NOMO-1 treated with DMSO at 0.1 percent for 48 hours (cell line): ENCODE measurements at regions not wholly inside any gene's neighbourhood (a gene's known extent, or its start where the extent isn't known, plus 50 kb on each side); places are given as distances from the start of the nearest gene placed in this dataset.
"Not testable (repeated sequence)": the region's sequence is repeated elsewhere in the genome, so short reads cannot be mapped to it uniquely, and the experiment has no call there.

ENCODE experiments used
- DNase-seq: peaks from one replicate; lab custom pipeline; 2025; ENCODE audit not compliant: unreplicated experiment; lab: John Stamatoyannopoulos, UW

- DNase-seq, result no peak
Measured at GRCh38 chr4:164068392-164068791, 573.9 kb downstream of the TMA16 start.

- no peak for DNase-seq
Measured at GRCh38 chr4:164070625-164071024, 576.1 kb downstream of the TMA16 start.

DNA sequence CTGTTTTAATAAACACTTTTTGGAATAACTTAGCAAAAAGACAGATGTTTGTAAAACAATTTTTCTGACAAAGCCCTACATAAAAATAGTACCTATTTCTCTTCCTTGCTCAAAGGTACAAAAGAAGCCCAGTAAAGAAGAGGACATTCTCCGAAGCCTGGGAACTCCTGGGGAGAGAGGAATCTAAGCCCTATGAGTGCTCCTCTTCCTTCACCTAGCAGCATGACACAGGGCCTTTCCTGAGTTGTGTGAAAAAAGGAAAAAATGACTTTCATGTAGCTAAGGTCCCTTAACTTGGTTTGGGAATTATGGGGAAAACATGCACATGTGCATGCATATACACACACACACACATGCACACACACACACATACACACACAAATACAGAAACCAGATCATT, 586.9 kb downstream of the TMA16 start:
- no peak for DNase-seq

- no peak for DNase-seq
Measured at GRCh38 chr4:164081801-164082200, 587.3 kb downstream of the TMA16 start.

DNA sequence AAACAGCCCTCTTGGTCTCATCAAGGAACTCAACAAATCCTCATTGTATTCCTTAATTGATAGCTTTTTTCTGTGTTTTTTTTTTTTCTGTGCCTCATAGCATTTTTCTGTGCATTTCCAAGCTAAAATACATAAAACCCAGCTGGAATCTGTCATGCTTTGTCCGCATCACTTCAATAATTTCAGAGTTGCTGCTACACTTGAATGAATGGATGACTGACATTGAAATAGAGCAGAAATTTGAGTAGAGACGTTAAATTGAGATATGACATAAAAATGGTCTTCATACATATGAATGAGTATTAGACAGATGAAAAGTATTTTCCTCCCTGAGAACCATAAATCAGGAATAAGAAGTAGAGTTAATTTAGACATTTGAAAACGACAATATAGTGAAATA, 593.2 kb downstream of the TMA16 start:
- no peak for DNase-seq

DNA sequence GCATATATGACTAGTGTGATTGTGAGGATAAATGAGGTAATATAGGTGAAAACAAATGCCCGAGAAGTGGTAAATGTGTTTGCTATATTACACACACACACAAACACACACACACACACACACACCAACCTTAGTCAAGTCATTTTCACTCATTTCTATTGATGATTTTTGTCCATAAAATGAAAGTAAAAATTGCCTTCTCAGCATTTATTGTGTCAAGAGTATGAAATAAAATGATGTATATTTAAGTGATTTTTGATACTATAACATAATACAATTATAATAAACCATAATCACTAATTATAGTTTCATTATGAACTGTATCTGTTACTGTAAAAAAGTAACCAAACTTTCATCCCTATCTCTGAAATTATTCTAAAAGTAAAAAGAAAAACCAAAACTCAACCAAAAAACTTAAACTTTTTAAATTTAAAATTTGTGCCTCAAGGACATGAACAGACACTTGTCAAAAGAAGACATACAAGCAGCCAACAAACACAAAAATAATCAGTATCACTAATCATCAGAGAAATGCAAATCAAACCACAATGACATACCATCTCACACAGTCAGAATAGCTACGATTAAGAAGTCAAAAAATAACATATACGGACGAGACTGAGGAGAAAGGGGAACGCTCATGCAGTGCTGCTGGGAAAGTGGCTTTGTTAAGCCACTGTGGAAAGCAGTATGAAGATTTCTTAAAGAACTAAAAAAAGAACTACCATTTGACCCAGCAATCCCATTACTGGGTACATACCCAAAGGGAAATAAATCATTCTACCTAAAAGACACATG, 601.0 kb downstream of the TMA16 start:
- no peak for DNase-seq

GRCh38 chr4:164096766-164097518, 602.5 kb downstream of the TMA16 start:
- no peak for DNase-seq

DNA sequence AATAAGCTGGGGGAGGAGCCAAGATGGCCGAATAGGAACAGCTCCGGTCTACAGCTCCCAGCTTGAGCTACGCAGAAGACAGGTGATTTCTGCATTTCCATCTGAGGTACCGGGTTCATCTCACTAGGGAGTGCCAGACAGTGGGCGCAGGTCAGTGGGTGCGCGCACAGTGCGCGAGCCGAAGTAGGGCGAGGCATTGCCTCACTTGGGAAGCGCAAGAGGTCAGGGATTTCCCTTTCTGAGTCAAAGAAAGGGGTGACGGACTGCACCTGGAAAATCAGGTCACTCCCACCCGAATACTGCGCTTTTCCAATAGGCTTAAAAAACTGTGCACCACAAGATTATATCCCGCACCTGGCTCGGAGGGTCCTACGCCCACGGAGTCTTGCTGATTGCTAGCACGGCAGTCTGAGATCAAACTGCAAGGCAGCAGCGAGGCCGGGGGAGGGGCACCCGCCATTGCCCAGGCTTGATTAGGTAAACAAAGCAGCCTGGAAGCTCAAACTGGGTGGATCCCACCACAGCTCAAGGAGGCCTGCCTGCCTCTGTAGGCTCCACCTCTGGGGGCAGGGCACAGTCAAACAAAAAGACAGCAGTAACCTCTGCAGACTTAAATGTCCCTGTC, 606.4 kb downstream of the TMA16 start:
- DNase-seq, result not testable (repeated sequence)

- no peak for DNase-seq
Measured at GRCh38 chr4:164108971-164109370, 614.5 kb downstream of the TMA16 start.

DNA sequence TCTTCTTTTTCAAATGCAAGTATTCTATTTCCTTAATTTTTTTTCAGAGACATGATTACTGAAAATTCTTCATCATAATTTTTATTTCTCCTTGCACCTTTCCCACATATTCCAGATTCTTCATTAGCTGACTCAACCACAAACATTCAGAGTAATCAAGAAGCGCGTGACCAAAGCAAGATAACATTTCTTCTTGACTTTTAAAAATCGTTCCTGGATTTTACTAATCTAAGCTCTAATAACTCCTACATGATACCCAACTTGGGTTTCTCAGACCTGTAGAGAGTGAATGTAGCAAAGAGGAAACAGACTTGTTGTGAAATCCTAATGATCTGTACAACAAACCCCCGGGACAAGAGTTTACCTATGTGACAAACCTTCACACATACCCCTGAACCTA, 615.0 kb downstream of the TMA16 start:
- no peak for DNase-seq

- DNase-seq, result no peak
Measured at GRCh38 chr4:164115236-164115635, 620.7 kb downstream of the TMA16 start.

DNA sequence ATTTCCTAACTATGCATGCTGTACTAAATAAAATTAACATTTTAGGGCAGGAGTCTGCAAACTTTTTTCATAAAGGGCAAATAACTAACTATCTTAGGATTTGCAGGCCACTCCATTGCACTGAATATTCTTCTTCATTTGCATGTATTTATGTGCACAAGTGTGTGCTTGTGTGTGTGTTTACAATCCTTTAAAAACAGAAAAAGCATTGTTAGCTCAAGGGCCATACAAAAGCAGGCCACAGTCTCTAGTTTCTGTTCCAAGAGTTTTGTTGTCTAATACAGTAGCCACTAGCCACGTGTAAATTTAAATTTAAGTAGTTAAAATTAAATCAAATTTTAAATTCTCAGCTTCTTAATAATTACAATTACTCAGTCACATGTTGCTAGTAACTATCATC, 621.8 kb downstream of the TMA16 start:
- no peak for DNase-seq

DNA sequence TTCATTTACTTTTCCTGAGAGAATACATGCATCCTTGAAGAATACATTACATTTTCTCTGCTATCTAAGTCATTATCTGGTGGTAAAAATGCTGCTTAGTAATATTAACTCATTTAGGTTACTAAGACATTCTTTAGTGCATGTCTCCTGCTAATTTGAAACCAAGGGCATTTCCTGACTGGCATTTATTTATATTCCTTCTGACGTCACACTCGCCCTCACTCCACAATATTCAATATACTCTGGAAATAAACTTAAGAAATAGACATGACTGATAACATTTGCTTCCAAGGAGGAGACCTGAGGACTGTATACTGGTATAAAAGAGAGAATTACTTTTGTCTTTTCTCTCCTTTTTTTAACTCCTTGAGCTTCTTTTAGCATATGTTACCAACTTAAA, 619.5 kb upstream of the SMIM31 start:
- no peak for DNase-seq

DNA sequence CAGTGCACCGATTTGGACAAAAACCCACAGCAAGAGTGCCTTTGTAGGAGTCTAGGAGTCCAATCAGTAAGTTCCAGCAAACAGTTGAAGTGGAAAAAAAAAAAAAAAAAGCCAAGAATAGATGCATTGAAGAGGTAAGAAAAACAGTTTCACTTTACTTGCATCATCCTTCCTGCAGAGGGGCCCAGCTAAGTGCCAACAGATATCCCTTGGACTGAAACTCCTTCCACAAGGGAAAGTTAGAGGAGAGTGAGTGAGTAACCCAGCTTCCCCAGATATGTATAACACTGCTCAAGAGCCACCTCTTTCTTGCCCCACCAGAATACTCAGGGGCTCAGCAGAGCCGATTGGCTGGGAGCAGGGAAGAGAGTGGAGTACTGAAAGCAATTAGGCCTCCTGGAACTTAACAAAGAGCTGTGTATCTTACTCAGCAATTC, 617.7 kb upstream of the SMIM31 start:
- no peak for DNase-seq

DNA sequence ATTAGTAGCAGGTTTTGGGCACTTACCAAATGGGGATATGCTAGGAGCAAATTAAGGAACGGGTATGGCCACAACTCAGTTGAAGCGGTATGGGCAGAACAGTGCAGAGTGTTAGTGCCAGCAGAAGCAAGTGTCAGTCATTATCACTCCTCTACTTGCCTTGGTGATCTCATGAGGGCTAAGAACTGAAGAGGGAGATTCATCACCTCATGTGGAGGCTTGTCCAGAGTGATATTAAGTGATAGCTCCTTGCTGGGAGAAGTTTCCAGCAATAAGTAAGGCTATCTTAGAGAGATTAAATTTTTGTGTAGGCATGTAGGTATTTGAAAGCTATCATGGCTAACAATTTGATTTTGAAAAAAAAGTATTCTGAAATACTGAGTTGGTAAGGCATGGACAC, 615.4 kb upstream of the SMIM31 start:
- no peak for DNase-seq

- DNase-seq, result no peak
Measured at GRCh38 chr4:164139291-164139690, 614.6 kb upstream of the SMIM31 start.

DNA sequence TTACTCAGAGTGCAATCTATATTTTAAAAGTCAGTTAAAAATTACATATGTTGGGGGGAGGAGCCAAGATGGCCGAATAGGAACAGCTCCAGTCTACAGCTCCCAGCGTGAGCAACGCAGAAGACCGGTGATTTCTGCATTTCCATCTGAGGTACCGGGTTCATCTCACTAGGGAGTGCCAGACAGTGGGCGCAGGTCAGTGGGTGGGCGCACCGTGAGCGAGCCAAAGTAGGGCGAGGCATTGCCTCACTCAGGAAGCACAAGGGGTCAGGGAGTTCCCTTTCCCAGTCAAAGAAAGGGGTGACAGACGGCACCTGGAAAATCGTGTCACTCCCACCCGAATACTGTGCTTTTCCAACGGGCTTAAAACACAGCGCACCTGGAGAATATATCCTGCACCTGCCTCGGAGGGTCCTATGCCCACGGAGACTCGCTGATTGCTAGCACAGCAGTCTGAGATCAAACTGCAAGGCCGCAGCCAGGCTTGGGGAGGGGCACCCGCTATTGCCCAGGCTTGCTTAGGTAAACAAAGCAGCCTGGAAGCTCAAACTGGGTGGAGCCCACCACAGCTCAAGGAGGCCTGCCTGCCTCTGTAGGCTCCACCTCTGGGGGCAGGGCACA, 612.1 kb upstream of the SMIM31 start:
- DNase-seq, result not testable (repeated sequence)

GRCh38 chr4:164154416-164154815, 599.5 kb upstream of the SMIM31 start:
- DNase-seq, result no peak

- DNase-seq, result no peak
Measured at GRCh38 chr4:164169591-164169990, 584.3 kb upstream of the SMIM31 start.

DNA sequence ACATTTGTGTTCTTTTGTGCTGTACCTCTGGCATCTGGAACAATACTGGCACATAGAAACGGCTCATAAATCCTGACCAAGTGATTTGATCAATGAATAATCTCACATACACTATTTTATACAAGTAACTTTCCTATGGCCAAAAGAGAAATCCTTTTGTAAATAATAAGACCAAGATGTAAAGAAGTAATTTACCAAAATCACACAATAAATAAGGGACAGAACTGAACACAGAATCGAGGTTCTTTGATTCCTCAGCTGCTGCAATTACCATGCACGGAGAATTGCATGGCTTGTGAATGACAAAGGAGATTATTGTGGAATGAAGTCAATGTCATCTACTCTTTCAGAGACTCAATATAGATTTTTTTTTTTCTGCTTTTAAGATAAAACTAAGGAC, 576.8 kb upstream of the SMIM31 start:
- DNase-seq, result no peak

GRCh38 chr4:164177753-164178152, 576.2 kb upstream of the SMIM31 start:
- no peak for DNase-seq

GRCh38 chr4:164188236-164188635, 565.7 kb upstream of the SMIM31 start:
- no peak for DNase-seq
